ENCODE measurements at regions not wholly inside any gene's neighbourhood (a gene's known extent, or its start where the extent isn't known, plus 50 kb on each side); places are given as distances from the start of the nearest gene placed in this dataset.

GRCh38 chr14:71248194-71248593, 340.9 kb downstream of the PCNX1 start:
- TF ChIP-seq POLR2A (IDR thresholded peaks at IDR 0.05; ENCODE audit: extremely low read depth, insufficient read length) (no peak), MYC (IDR thresholded peaks at IDR 0.05; ENCODE audit: low read depth, low read length) (no peak)
- TF ChIP-seq, protein P1, sequence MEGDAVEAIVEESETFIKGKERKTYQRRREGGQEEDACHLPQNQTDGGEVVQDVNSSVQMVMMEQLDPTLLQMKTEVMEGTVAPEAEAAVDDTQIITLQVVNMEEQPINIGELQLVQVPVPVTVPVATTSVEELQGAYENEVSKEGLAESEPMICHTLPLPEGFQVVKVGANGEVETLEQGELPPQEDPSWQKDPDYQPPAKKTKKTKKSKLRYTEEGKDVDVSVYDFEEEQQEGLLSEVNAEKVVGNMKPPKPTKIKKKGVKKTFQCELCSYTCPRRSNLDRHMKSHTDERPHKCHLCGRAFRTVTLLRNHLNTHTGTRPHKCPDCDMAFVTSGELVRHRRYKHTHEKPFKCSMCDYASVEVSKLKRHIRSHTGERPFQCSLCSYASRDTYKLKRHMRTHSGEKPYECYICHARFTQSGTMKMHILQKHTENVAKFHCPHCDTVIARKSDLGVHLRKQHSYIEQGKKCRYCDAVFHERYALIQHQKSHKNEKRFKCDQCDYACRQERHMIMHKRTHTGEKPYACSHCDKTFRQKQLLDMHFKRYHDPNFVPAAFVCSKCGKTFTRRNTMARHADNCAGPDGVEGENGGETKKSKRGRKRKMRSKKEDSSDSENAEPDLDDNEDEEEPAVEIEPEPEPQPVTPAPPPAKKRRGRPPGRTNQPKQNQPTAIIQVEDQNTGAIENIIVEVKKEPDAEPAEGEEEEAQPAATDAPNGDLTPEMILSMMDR (IDR thresholded peaks at IDR 0.05; ENCODE audit: low read depth, low read length) = no peak
- TF ChIP-seq, protein P2, sequence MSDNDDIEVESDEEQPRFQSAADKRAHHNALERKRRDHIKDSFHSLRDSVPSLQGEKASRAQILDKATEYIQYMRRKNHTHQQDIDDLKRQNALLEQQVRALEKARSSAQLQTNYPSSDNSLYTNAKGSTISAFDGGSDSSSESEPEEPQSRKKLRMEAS (IDR thresholded peaks at IDR 0.05; ENCODE audit: low read depth, low read length) = no peak

Measured in NB4 (cell line).